ENCODE measurements at regions not wholly inside any gene's neighbourhood (a gene's known extent, or its start where the extent isn't known, plus 50 kb on each side); places are given as distances from the start of the nearest gene placed in this dataset.
A peak's percentile ranks its signal among the peaks of the same experiment; 100 is the strongest.
"Not testable (repeated sequence)": the region's sequence is repeated elsewhere in the genome, so short reads cannot be mapped to it uniquely, and the experiment has no call there.

GRCh38 chr9:41367301-41367700, 178.2 kb upstream of the ZNG1F start:
- not testable (repeated sequence) for H3K9me3 Mint-ChIP-seq; H3K4me1 Mint-ChIP-seq (ENCODE audit: low read depth); H3K27me3 Mint-ChIP-seq (ENCODE audit: insufficient read depth); H3K36me3 Mint-ChIP-seq (ENCODE audit: low read depth)
- DNase-seq, result peak; percentile 0
- peak overlapping the region; percentile 15; the same call in 1 of the 2 replicates for H3K4me3 Mint-ChIP-seq
- peak overlapping the region; percentile 34 for H3K27ac Mint-ChIP-seq

- H3K27me3 Mint-ChIP-seq (ENCODE audit: insufficient read depth); H3K4me3 Mint-ChIP-seq; H3K36me3 Mint-ChIP-seq (ENCODE audit: low read depth); H3K9me3 Mint-ChIP-seq; H3K4me1 Mint-ChIP-seq (ENCODE audit: low read depth); H3K27ac Mint-ChIP-seq; DNase-seq: not testable (repeated sequence)
Observed at GRCh38 chr9:41361790-41362189, 172.7 kb upstream of the ZNG1F start.

DNA sequence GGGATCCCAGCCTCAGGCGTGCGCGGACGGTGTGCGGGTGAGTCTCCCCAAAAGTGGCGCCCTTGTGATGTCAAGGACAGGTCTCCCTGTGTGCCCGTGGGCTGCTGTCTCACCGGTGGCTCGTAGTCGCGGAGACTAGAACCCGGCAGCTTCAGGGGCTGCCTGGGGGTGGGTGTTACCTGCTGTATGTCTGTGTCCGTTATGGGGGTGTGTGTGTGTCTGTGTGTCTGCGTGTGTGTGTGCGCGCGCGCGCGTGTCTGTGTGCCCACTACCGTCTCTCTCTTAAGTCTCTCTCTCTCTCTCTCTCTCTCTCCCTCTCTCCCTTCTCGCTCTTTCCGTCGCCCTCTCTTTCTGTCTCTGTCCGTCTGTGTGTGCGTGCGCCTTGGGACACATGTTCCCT, 170.0 kb upstream of the ZNG1F start:
- H3K27me3 Mint-ChIP-seq (ENCODE audit: insufficient read depth); H3K9me3 Mint-ChIP-seq; H3K4me1 Mint-ChIP-seq (ENCODE audit: low read depth); H3K36me3 Mint-ChIP-seq (ENCODE audit: low read depth): not testable (repeated sequence)
- Mint-ChIP-seq H3K27ac (peak overlapping the region; percentile 95), H3K4me3 (peak overlapping the region; percentile 99)
- DNase-seq, result peak; percentile 0

- H3K4me3 Mint-ChIP-seq, result peak overlapping the region; percentile 99
- not testable (repeated sequence) for H3K27me3 Mint-ChIP-seq (ENCODE audit: insufficient read depth); H3K36me3 Mint-ChIP-seq (ENCODE audit: low read depth); H3K4me1 Mint-ChIP-seq (ENCODE audit: low read depth); H3K9me3 Mint-ChIP-seq
- DNase-seq, result peak; percentile 55
- H3K27ac Mint-ChIP-seq, result peak overlapping the region; percentile 95
Observed at GRCh38 chr9:41358682-41359081, 169.6 kb upstream of the ZNG1F start.

DNA sequence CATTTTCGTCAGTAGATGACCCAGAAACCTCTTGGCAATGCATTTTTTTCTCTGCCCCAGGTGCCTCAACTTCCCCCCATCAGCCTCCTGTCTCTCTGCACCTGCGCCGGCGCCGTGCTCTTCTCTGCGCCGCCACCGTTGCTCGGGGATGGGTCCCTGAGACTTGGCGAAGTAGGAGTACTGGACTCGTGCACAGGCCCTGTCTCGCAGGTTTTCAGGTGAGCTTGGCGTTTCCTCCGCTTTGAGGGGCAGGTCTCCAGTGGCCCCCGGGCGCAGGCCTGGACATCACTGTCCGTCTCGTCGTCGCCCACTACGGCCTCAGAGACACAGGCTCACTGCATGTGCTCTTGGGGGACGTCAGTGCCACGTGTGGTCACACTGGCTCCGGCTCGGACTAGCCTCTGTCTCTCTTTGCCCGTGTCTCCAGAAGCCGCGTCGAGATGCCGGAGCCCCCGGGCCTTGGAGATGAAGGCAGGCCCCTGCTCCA, 168.8 kb upstream of the ZNG1F start:
- H3K9me3 Mint-ChIP-seq; H3K36me3 Mint-ChIP-seq (ENCODE audit: low read depth); H3K27me3 Mint-ChIP-seq (ENCODE audit: insufficient read depth); H3K27ac Mint-ChIP-seq; DNase-seq; H3K4me1 Mint-ChIP-seq (ENCODE audit: low read depth): not testable (repeated sequence)
- peak overlapping the region; percentile 57 for H3K4me3 Mint-ChIP-seq

- H3K36me3 Mint-ChIP-seq (ENCODE audit: low read depth); H3K9me3 Mint-ChIP-seq; H3K27ac Mint-ChIP-seq: not testable (repeated sequence)
Observed at GRCh38 chr9:41357350-41357748, 168.2 kb upstream of the ZNG1F start.

GRCh38 chr9:41356588-41357349, 167.7 kb upstream of the ZNG1F start:
- not testable (repeated sequence) for H3K4me3 Mint-ChIP-seq; H3K36me3 Mint-ChIP-seq (ENCODE audit: low read depth); H3K4me1 Mint-ChIP-seq (ENCODE audit: low read depth); H3K27ac Mint-ChIP-seq; H3K27me3 Mint-ChIP-seq (ENCODE audit: insufficient read depth); H3K9me3 Mint-ChIP-seq
- DNase-seq, result peak; percentile 46

More at GRCh38 chr9:41357350-41357748, 168.2 kb upstream of the ZNG1F start:
- not testable (repeated sequence) for H3K4me1 Mint-ChIP-seq (ENCODE audit: low read depth); H3K27me3 Mint-ChIP-seq (ENCODE audit: insufficient read depth); H3K4me3 Mint-ChIP-seq; DNase-seq

DNA sequence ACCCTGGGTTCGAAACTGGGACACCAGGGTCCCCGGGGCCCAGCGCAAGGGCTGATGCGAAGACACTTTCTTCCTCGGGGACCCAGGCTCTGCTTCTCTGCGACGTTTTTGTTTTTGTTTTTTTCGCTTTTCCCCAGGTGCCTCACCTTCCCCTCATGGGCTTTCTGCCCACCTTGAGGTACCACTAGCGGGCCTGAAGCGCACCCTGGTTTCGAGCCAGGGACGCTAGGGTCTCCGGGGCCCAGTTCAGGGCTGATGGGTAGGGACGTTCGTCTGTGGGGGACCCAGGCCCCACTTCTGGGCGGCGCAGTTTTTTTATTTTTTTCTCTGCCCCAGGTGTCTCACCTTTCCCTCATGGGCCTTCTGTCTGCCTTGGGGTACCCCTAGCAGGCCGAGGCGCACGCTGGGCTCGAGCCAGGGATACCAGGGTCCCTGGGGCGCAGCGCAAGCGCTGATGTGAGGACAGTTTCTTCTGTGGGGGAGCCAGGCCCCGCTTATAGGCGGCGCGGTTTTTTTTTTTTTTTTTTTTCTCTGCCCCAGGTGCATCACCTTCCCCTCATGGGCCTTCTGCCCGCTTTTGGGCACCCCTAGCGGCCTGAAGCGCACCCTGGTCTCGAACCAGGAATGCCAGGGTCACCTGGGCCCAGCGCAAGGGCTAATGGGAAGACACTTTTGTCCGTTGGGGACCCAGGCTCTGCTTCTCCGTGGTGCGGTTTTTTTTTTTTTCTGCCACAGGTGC, 166.8 kb upstream of the ZNG1F start:
- not testable (repeated sequence) for DNase-seq; H3K4me3 Mint-ChIP-seq; H3K27me3 Mint-ChIP-seq (ENCODE audit: insufficient read depth); H3K4me1 Mint-ChIP-seq (ENCODE audit: low read depth); H3K9me3 Mint-ChIP-seq; H3K27ac Mint-ChIP-seq; H3K36me3 Mint-ChIP-seq (ENCODE audit: low read depth)

DNA sequence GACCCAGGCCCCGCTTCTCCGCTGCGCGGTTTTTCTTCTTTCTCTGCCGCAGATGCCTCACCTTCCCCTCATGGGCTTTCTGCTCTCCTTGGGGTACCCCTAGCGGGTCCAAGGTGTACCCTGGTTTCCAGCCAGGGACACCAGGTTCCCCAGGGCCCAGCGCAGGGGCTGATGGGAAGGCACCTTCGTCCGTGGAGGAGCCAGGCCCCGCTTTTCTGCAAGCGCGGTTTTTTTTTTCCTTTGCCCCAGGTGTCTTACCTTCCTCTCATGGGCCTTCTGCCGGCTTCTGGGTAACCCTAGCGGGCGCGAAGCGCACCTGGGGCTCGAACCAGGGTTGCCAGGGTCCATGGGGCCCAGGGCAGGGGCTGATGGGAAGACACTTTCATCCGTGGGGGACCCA, 165.9 kb upstream of the ZNG1F start:
- DNase-seq; H3K9me3 Mint-ChIP-seq; H3K27me3 Mint-ChIP-seq (ENCODE audit: insufficient read depth); H3K4me1 Mint-ChIP-seq (ENCODE audit: low read depth); H3K4me3 Mint-ChIP-seq; H3K36me3 Mint-ChIP-seq (ENCODE audit: low read depth); H3K27ac Mint-ChIP-seq: not testable (repeated sequence)

- not testable (repeated sequence) for H3K27me3 Mint-ChIP-seq (ENCODE audit: insufficient read depth); H3K36me3 Mint-ChIP-seq (ENCODE audit: low read depth); H3K4me3 Mint-ChIP-seq; H3K27ac Mint-ChIP-seq; H3K9me3 Mint-ChIP-seq; DNase-seq; H3K4me1 Mint-ChIP-seq (ENCODE audit: low read depth)
Observed at GRCh38 chr9:41354060-41354934, 165.2 kb upstream of the ZNG1F start.

DNA sequence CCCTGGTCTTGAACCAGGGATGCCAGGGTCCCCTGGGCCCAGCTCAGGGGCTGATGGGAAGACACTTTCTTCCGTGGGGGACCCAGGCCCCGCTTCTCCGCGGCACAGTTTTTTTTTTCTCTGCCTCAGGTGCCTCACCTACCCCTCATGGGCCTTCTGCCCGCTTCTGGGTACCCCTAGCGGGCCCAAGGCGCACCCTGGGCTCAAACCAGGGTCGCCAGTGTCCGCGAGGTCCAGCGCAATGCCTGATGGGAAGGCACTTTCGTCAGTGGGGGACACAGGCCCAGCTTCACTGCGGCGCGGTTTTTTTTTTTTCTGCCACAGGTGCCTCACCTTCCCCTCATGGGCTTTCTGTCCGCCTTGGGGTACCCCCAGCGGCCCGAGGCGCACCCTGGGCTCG, 163.9 kb upstream of the ZNG1F start:
- DNase-seq; H3K4me3 Mint-ChIP-seq; H3K27me3 Mint-ChIP-seq (ENCODE audit: insufficient read depth); H3K4me1 Mint-ChIP-seq (ENCODE audit: low read depth); H3K9me3 Mint-ChIP-seq; H3K27ac Mint-ChIP-seq; H3K36me3 Mint-ChIP-seq (ENCODE audit: low read depth): not testable (repeated sequence)

DNA sequence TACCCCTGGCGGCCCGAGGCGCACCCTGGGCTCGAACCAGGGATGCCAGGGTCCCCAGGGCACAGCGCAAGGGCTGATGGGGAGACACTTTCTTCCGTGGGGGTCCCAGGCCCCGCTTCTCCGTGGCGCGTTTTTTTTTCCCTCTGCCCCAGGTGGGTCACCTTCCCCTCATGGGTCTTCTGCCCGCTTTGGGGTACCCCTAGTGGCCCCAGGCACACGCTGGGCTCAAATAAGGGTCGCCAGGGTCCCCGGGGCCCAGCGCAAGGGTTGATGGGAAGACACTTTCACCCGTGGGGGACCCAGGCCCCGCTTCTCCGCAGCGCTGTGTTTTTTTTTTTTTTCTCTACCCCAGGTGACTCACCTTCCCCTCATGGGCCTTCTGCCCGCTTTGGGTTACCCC, 163.3 kb upstream of the ZNG1F start:
- not testable (repeated sequence) for H3K4me1 Mint-ChIP-seq (ENCODE audit: low read depth); H3K27me3 Mint-ChIP-seq (ENCODE audit: insufficient read depth); H3K36me3 Mint-ChIP-seq (ENCODE audit: low read depth); H3K4me3 Mint-ChIP-seq; H3K9me3 Mint-ChIP-seq; DNase-seq; H3K27ac Mint-ChIP-seq

- H3K36me3 Mint-ChIP-seq (ENCODE audit: low read depth); H3K27ac Mint-ChIP-seq; H3K9me3 Mint-ChIP-seq; H3K4me1 Mint-ChIP-seq (ENCODE audit: low read depth); DNase-seq; H3K4me3 Mint-ChIP-seq; H3K27me3 Mint-ChIP-seq (ENCODE audit: insufficient read depth): not testable (repeated sequence)
Observed at GRCh38 chr9:41347893-41348292, 158.8 kb upstream of the ZNG1F start.
